GM12878 (cell line): ENCODE measurements at regions not wholly inside any gene's neighbourhood (a gene's known extent, or its start where the extent isn't known, plus 50 kb on each side); places are given as distances from the start of the nearest gene placed in this dataset.

ENCODE experiments used
- ATAC-seq: fragments of 200-7000 bp; cut with Tn5 transposase; 3 replicates; pipeline ENCODE4 v1.9.1; 2020; ENCODE audit warnings: mild to moderate bottlenecking, moderate library complexity
- BruUV-seq: library from RNA; stranded (reverse); fragments of 400-500 nt; replicated peaks from 2 replicates; lab custom pipeline; 2021; lab: Mats Ljungman, UMichigan
- CTCF ChIA-PET: fragments of 300-600 bp; sonication (Branson Sonifier 250); formaldehyde crosslinking; extraction: SDS; loops from one replicate; lab custom pipeline; 2021; ENCODE audit warnings: inconsistent platforms; lab: Yijun Ruan, JAX
- POLR2A ChIA-PET: fragments of 350-600 bp; formaldehyde crosslinking; extraction: SDS; loops from one replicate; lab custom pipeline; 2021; ENCODE audit warnings: inconsistent platforms; lab: Charles Lee
- RAD21 ChIA-PET: fragments of 300-600 bp; sonication (Branson Sonifier 250); formaldehyde crosslinking; loops from one replicate; lab custom pipeline; 2023; ENCODE audit warnings: antibody characterized with exemption; ENCODE audit not compliant: unreplicated experiment; lab: Charles Lee
- SMC1A ChIA-PET: fragments of 300-600 bp; sonication (Branson Sonifier 250); formaldehyde crosslinking; loops from one replicate; lab custom pipeline; 2023; ENCODE audit not compliant: unreplicated experiment, uncharacterized antibody; lab: Charles Lee
- DNase-seq: peaks from one replicate; pipeline ENCODE4 v3.0.0-alpha.2; 2011; ENCODE audit warnings: low read depth, low spot score
- FAIRE-seq: peaks from 3 replicates; lab custom pipeline; 2011; peaks lifted over from hg19 to GRCh38; lab: Jason Lieb, UNC
- H2AFZ ChIP-seq: 2 replicates; pipeline ENCODE4 v1.6.0; 2011; ENCODE audit warnings: low read depth, low read length, control low read depth; ENCODE audit not compliant: control insufficient read depth
- H3K27ac ChIP-seq: 2 replicates; pipeline ENCODE4 v1.5.1; 2011; ENCODE audit warnings: control low read depth; ENCODE audit not compliant: control insufficient read depth, insufficient read depth
- H3K27me3 ChIP-seq, 2 experiments: replicated peaks in 1 of 2; 2 replicates each; pipeline versions ENCODE4 v1.6.0 to v1.6.1; 2011; ENCODE audit warnings: low read length in 1 of 2; ENCODE audit not compliant: control insufficient read depth in 2 of 2, insufficient read depth in 2 of 2
- H3K36me3 ChIP-seq, 2 experiments: 2 replicates each; pipeline ENCODE4 v1.5.1; 2011; ENCODE audit warnings: low read length in 1 of 2; ENCODE audit not compliant: control insufficient read depth in 2 of 2, insufficient read depth in 2 of 2
- H3K4me1 ChIP-seq: 2 replicates; pipeline ENCODE4 v1.6.1; 2011; ENCODE audit warnings: mild to moderate bottlenecking, low read length, moderate library complexity, mixed read lengths; ENCODE audit not compliant: control insufficient read depth, insufficient read depth
- H3K4me2 ChIP-seq: 2 replicates; pipeline ENCODE4 v1.6.0; 2011; ENCODE audit warnings: control low read depth; ENCODE audit not compliant: control insufficient read depth, insufficient read depth
- H3K4me3 ChIP-seq: fragments of 200-600 bp; sonication (generic); 2 replicates; pipeline ENCODE4 v1.5.1; 2016
- H3K79me2 ChIP-seq: 2 replicates; pipeline ENCODE4 v1.6.0; 2011; ENCODE audit warnings: low read length; ENCODE audit not compliant: control insufficient read depth, insufficient read depth
- H3K9ac ChIP-seq: 2 replicates; pipeline ENCODE4 v1.8.0; 2011; ENCODE audit warnings: low read length, control low read depth, mixed read lengths; ENCODE audit not compliant: control insufficient read depth, insufficient read depth
- H3K9me3 ChIP-seq: replicated peaks from 3 replicates; pipeline ENCODE4 v1.5.1; 2011; ENCODE audit warnings: mild to moderate bottlenecking, low read length; ENCODE audit not compliant: control insufficient read depth, insufficient read depth
- H4K20me1 ChIP-seq: 2 replicates; pipeline ENCODE4 v1.6.0; 2011; ENCODE audit not compliant: control insufficient read depth, insufficient read depth
- BMI1 ChIP-seq: fragments of 450-650 bp; IDR thresholded peaks from 2 replicates; pipeline ENCODE4 v1.6.1; 2016; ENCODE audit warnings: mild to moderate bottlenecking, moderate library complexity, borderline replicate concordance
- CBFB ChIP-seq: IDR thresholded peaks from 2 replicates; pipeline ENCODE4 v1.6.1; 2016; ENCODE audit warnings: antibody characterized with exemption, low read depth
- CHD4 ChIP-seq: fragments of 200-600 bp; sonication (generic); IDR thresholded peaks from 2 replicates; pipeline ENCODE4 v1.6.1; 2016; ENCODE audit warnings: mild to moderate bottlenecking
- CREB1 ChIP-seq: IDR thresholded peaks from 2 replicates; pipeline ENCODE4 v1.6.1; 2012; ENCODE audit warnings: low read depth, mild to moderate bottlenecking, inconsistent platforms
- CUX1 ChIP-seq: IDR thresholded peaks from 2 replicates; pipeline ENCODE4 v1.6.1; 2012; ENCODE audit warnings: improper control_type of control experiment, low read depth, low read length; ENCODE audit not compliant: insufficient replicate concordance
- ESRRA ChIP-seq: IDR thresholded peaks from 2 replicates; pipeline ENCODE4 v1.6.1; 2012; ENCODE audit warnings: mild to moderate bottlenecking, low read length, improper control_type of control experiment
- EZH2 ChIP-seq: IDR thresholded peaks from 2 replicates; pipeline ENCODE4 v1.6.1; 2012; ENCODE audit warnings: low read depth, mild to moderate bottlenecking, control low read depth, inconsistent platforms, low read length, borderline replicate concordance; ENCODE audit not compliant: control insufficient read depth
- GABPA ChIP-seq: IDR thresholded peaks from 2 replicates; pipeline ENCODE4 v1.6.1; 2014; ENCODE audit warnings: antibody characterized with exemption, low read depth, mild to moderate bottlenecking, inconsistent platforms
- IRF3 ChIP-seq: fragments of 450-650 bp; IDR thresholded peaks from 2 replicates; pipeline ENCODE4 v1.6.1; 2014; ENCODE audit warnings: mild to moderate bottlenecking
- KLF5 ChIP-seq: fragments of 450-650 bp; IDR thresholded peaks from 2 replicates; pipeline ENCODE4 v1.6.1; 2014; ENCODE audit warnings: mild to moderate bottlenecking; ENCODE audit not compliant: partially characterized antibody
- NBN ChIP-seq: fragments of 450-650 bp; IDR thresholded peaks from 2 replicates; pipeline ENCODE4 v1.6.1; 2016
- NFIC ChIP-seq: IDR thresholded peaks from 2 replicates; pipeline ENCODE4 v1.6.1; 2012; ENCODE audit warnings: low read depth, mild to moderate bottlenecking, inconsistent platforms, low read length, moderate library complexity
- NR2C2 ChIP-seq: IDR thresholded peaks from 2 replicates; pipeline ENCODE4 v1.6.1; 2011; ENCODE audit warnings: borderline replicate concordance, low read depth; ENCODE audit not compliant: control insufficient read depth, insufficient read length
- PRDM15 ChIP-seq: fragments of 450-650 bp; formaldehyde crosslinking; IDR thresholded peaks from 2 replicates; pipeline ENCODE4 v1.4.0; 2020; ENCODE audit warnings: mild to moderate bottlenecking, moderate library complexity
- SUZ12 ChIP-seq: fragments of 200-600 bp; sonication (generic); IDR thresholded peaks from one replicate; pipeline ENCODE4 v1.6.1; 2018; ENCODE audit warnings: antibody characterized with exemption, mild to moderate bottlenecking; ENCODE audit not compliant: unreplicated experiment
- ZZZ3 ChIP-seq: IDR thresholded peaks from 2 replicates; pipeline ENCODE4 v1.6.1; 2011; ENCODE audit warnings: low read depth; ENCODE audit not compliant: control insufficient read depth, insufficient read length
- in situ Hi-C: fragments of 300-500 bp; cut with MboI; formaldehyde crosslinking; loops from 9 replicates; pipeline ENCODE4 v1.14.3; 2018; ENCODE audit warnings: mixed read lengths
- intact Hi-C: fragments of 100-400 bp; cut with micrococcal nuclease; formaldehyde crosslinking; loops from one replicate; pipeline ENCODE4 v1.14.2; 2022; ENCODE audit not compliant: unreplicated experiment

GRCh38 chr14:84003346-84003745, 1526.6 kb upstream of the FLRT2 start:
- Histone ChIP-seq H3K27me3 (no peaks in the 10 kb centered on the region), H3K4me3 (no peak overlapping the region), H3K9me3 (no peaks in the 10 kb centered on the region), H3K9ac (no peak overlapping the region), H3K4me1 (no peaks in the 10 kb centered on the region), H2AFZ (no peak overlapping the region), H3K79me2 (no peaks in the 10 kb centered on the region), H3K4me2 (no peak overlapping the region), H3K36me3 (no peaks in the 10 kb centered on the region), H4K20me1 (no peaks in the 10 kb centered on the region), H3K27ac (no peak overlapping the region)
- intact Hi-C loops, result no loop called here
- RAD21 ChIA-PET, result no interaction called here
- no peak for ATAC-seq
- in situ Hi-C loops, result no loop called here
- CTCF ChIA-PET, result no interaction called here
- POLR2A ChIA-PET, result interaction anchor here (0.6 kb wide), 1 partner anchor 128 kb away, joined by 3 read pairs; no protein-coding TSS in a partner anchor
- no peak for FAIRE-seq
- SMC1A ChIA-PET, result interaction anchor here (1.4 kb wide), 1 partner anchor 10 kb away, joined by 4 read pairs; no protein-coding TSS in a partner anchor
- BruUV-seq, result no TSS peak
- no peak for DNase-seq
- TF ChIP-seq CHD4, result no peak
- no peak for TF ChIP-seq PRDM15 (CRISPR knock-in tag)
- no peak for TF ChIP-seq SUZ12
- TF ChIP-seq ESRRA, result no peak
- no peak for TF ChIP-seq CREB1
- no peak for TF ChIP-seq KLF5
- no peak for TF ChIP-seq BMI1
- TF ChIP-seq NR2C2, result no peak
- no peak for TF ChIP-seq ZZZ3
- TF ChIP-seq NFIC, result no peak
- no peak for TF ChIP-seq IRF3
- no peak for TF ChIP-seq CBFB
- no peak for TF ChIP-seq GABPA
- TF ChIP-seq EZH2, result no peak
- TF ChIP-seq NBN, result no peak
- no peak for TF ChIP-seq CUX1
